ENCODE measurements at regions not wholly inside any gene's neighbourhood (a gene's known extent, or its start where the extent isn't known, plus 50 kb on each side); places are given as distances from the start of the nearest gene placed in this dataset.

- DNase-seq: no peak
- Mint-ChIP-seq H3K27me3 (ENCODE audit: low read depth, poor library complexity) (peaks cover 6% of the 10 kb centered on the region), H3K9me3 (peaks cover 5% of the 10 kb centered on the region), H3K4me1 (no peaks in the 10 kb centered on the region), H3K36me3 (ENCODE audit: low read depth) (no peaks in the 10 kb centered on the region), H3K4me3 (no peak overlapping the region), H3K27ac (no peak overlapping the region)
- TF ChIP-seq CTCF (IDR thresholded peaks at IDR 0.05): no peak
Observed at GRCh38 chr4:84001876-84002569, 466.1 kb downstream of the GPAT3 start.

GRCh38 chr4:83996254-83996653, 460.3 kb downstream of the GPAT3 start:
- no peak for DNase-seq
- Mint-ChIP-seq H3K9me3 (no peaks in the 10 kb centered on the region), H3K27me3 (ENCODE audit: low read depth, poor library complexity) (peaks cover 5% of the 10 kb centered on the region), H3K4me3 (no peak overlapping the region), H3K36me3 (ENCODE audit: low read depth) (no peaks in the 10 kb centered on the region), H3K27ac (no peak overlapping the region), H3K4me1 (no peaks in the 10 kb centered on the region)
- no peak for TF ChIP-seq CTCF (IDR thresholded peaks at IDR 0.05)

- peaks cover 5% of the 10 kb centered on the region for H3K9me3 Mint-ChIP-seq
Observed at GRCh38 chr4:83993774-83994173, 457.9 kb downstream of the GPAT3 start.

GRCh38 chr4:83989835-83990234, 453.9 kb downstream of the GPAT3 start:
- Mint-ChIP-seq H3K4me3 (no peak overlapping the region), H3K4me1 (no peaks in the 10 kb centered on the region), H3K27ac (no peak overlapping the region), H3K36me3 (ENCODE audit: low read depth) (no peaks in the 10 kb centered on the region), H3K27me3 (ENCODE audit: low read depth, poor library complexity) (no peaks in the 10 kb centered on the region), H3K9me3 (peaks cover 5% of the 10 kb centered on the region)
- no peak for TF ChIP-seq CTCF (IDR thresholded peaks at IDR 0.05)
- DNase-seq: no peak

More at GRCh38 chr4:83993774-83994173, 457.9 kb downstream of the GPAT3 start:
- H3K4me1 Mint-ChIP-seq: no peaks in the 10 kb centered on the region
- peak; percentile 11 for TF ChIP-seq CTCF (IDR thresholded peaks at IDR 0.05)
- no peak overlapping the region for H3K4me3 Mint-ChIP-seq
- H3K36me3 Mint-ChIP-seq (ENCODE audit: low read depth): no peaks in the 10 kb centered on the region
- peak; percentile 16 for DNase-seq
- no peak overlapping the region for H3K27ac Mint-ChIP-seq
- peaks cover 5% of the 10 kb centered on the region for H3K27me3 Mint-ChIP-seq (ENCODE audit: low read depth, poor library complexity)

GRCh38 chr4:83981156-83981555, 445.2 kb downstream of the GPAT3 start:
- no peak for TF ChIP-seq CTCF (IDR thresholded peaks at IDR 0.05)
- Mint-ChIP-seq H3K9me3 (no peaks in the 10 kb centered on the region), H3K27me3 (ENCODE audit: low read depth, poor library complexity) (peaks cover 7% of the 10 kb centered on the region), H3K4me3 (no peak overlapping the region), H3K27ac (no peak overlapping the region), H3K36me3 (ENCODE audit: low read depth) (no peaks in the 10 kb centered on the region), H3K4me1 (no peaks in the 10 kb centered on the region)
- DNase-seq: no peak

- Mint-ChIP-seq H3K4me1 (no peaks in the 10 kb centered on the region), H3K4me3 (no peak overlapping the region), H3K36me3 (ENCODE audit: low read depth) (no peaks in the 10 kb centered on the region), H3K27ac (no peak overlapping the region), H3K27me3 (ENCODE audit: low read depth, poor library complexity) (peaks cover 7% of the 10 kb centered on the region), H3K9me3 (no peaks in the 10 kb centered on the region)
- no peak for TF ChIP-seq CTCF (IDR thresholded peaks at IDR 0.05)
- DNase-seq: no peak
Observed at GRCh38 chr4:83979773-83980172, 443.9 kb downstream of the GPAT3 start.
